WTC11 (cell line): ENCODE measurements at regions not wholly inside any gene's neighbourhood (a gene's known extent, or its start where the extent isn't known, plus 50 kb on each side); places are given as distances from the start of the nearest gene placed in this dataset.

Source experiments
- ATAC-seq: fragments of 200-7000 bp; cut with Tn5 transposase; 2 replicates; pipeline ENCODE4 v1.10.0; 2021; ENCODE audit warnings: mild to moderate bottlenecking, moderate library complexity
- CTCF ChIA-PET: fragments of 300-600 bp; sonication (Branson Sonifier 250); formaldehyde crosslinking; loops from one replicate; lab custom pipeline; 2021; ENCODE audit warnings: antibody characterized with exemption; lab: Charles Lee
- POLR2A ChIA-PET: fragments of 350-600 bp; sonication (Branson Sonifier 250); formaldehyde crosslinking; loops from one replicate; lab custom pipeline; 2021; ENCODE audit warnings: antibody characterized with exemption; lab: Charles Lee
- DNase-seq: peaks from one replicate; pipeline ENCODE4 v3.0.0; 2021; ENCODE audit warnings: low spot score
- H3K27ac Mint-ChIP-seq: 2 replicates; pipeline ENCODE4 v1.8.0; 2021; ENCODE audit warnings: mixed read lengths
- H3K27me3 Mint-ChIP-seq: 2 replicates; pipeline ENCODE4 v1.8.0; 2021; ENCODE audit warnings: low read depth, mild to moderate bottlenecking, moderate library complexity, mixed read lengths
- H3K36me3 Mint-ChIP-seq: 2 replicates; pipeline ENCODE4 v1.8.0; 2021; ENCODE audit warnings: mixed read lengths
- H3K4me1 Mint-ChIP-seq: 2 replicates; pipeline ENCODE4 v1.8.0; 2022; ENCODE audit warnings: mixed read lengths
- H3K4me3 Mint-ChIP-seq: 2 replicates; pipeline ENCODE4 v1.8.0; 2021; ENCODE audit warnings: mild to moderate bottlenecking, moderate library complexity, mixed read lengths
- H3K9me3 Mint-ChIP-seq: 2 replicates; pipeline ENCODE4 v1.8.0; 2021; ENCODE audit warnings: mixed read lengths
- ATF1 ChIP-seq: sonication (generic); formaldehyde crosslinking; IDR thresholded peaks from 2 replicates; pipeline ENCODE4 v1.8.1; 2023; ENCODE audit warnings: mild to moderate bottlenecking, moderate library complexity, missing genetic modification reagents
- ATF2 ChIP-seq: sonication (generic); formaldehyde crosslinking; IDR thresholded peaks from 2 replicates; pipeline ENCODE4 v1.8.1; 2022; ENCODE audit warnings: low read depth, missing genetic modification reagents, borderline replicate concordance
- ATF3 ChIP-seq: sonication (generic); formaldehyde crosslinking; conservative IDR thresholded peaks from 2 replicates; pipeline ENCODE4 v1.8.1; 2022; ENCODE audit warnings: mild to moderate bottlenecking, missing genetic modification reagents
- CTCF ChIP-seq: fragments of 200-600 bp; IDR thresholded peaks from 2 replicates; pipeline ENCODE4 v1.8.0; 2022; ENCODE audit warnings: antibody characterized with exemption
- E2F4 ChIP-seq: sonication (generic); formaldehyde crosslinking; IDR thresholded peaks from 2 replicates; pipeline ENCODE4 v1.8.1; 2022; ENCODE audit warnings: low read depth, mild to moderate bottlenecking, moderate library complexity, missing genetic modification reagents, borderline replicate concordance
- FOXJ3 ChIP-seq: sonication (generic); formaldehyde crosslinking; IDR thresholded peaks from 2 replicates; pipeline ENCODE4 v1.9.0; 2021; ENCODE audit warnings: missing genetic modification reagents, mild to moderate bottlenecking, borderline replicate concordance
- GTF2I ChIP-seq: fragments of 250-450 bp; sonication (Bioruptor Pico); conservative IDR thresholded peaks from 2 replicates; pipeline ENCODE4 v1.4.0; 2021; ENCODE audit warnings: mild to moderate bottlenecking
- IRF1 ChIP-seq: sonication (generic); formaldehyde crosslinking; IDR thresholded peaks from 2 replicates; pipeline ENCODE4 v1.8.0; 2023; ENCODE audit warnings: missing genetic modification reagents
- JAZF1 ChIP-seq: fragments of 250-450 bp; sonication (Bioruptor Pico); IDR thresholded peaks from 2 replicates; pipeline ENCODE4 v1.9.0; 2021; ENCODE audit warnings: moderate library complexity, mild to moderate bottlenecking, inconsistent platforms
- MAX ChIP-seq: sonication (generic); formaldehyde crosslinking; IDR thresholded peaks from 2 replicates; pipeline ENCODE4 v1.8.0; 2022; ENCODE audit warnings: mild to moderate bottlenecking, missing genetic modification reagents
- MLX ChIP-seq: sonication (generic); formaldehyde crosslinking; IDR thresholded peaks from 2 replicates; pipeline ENCODE4 v1.8.1; 2023; ENCODE audit warnings: mild to moderate bottlenecking, missing genetic modification reagents, moderate library complexity
- NFATC4 ChIP-seq: fragments of 250-450 bp; sonication (Bioruptor Pico); IDR thresholded peaks from 2 replicates; pipeline ENCODE4 v1.9.0; 2021; ENCODE audit warnings: mild to moderate bottlenecking
- PRRX2 ChIP-seq: fragments of 250-450 bp; sonication (Bioruptor Pico); IDR thresholded peaks from 2 replicates; pipeline ENCODE4 v1.8.0; 2021; ENCODE audit warnings: mild to moderate bottlenecking
- USF1 ChIP-seq: sonication (generic); formaldehyde crosslinking; IDR thresholded peaks from 2 replicates; pipeline ENCODE4 v1.8.0; 2022; ENCODE audit warnings: mild to moderate bottlenecking, missing genetic modification reagents
- ZNF232 ChIP-seq: sonication (generic); formaldehyde crosslinking; IDR thresholded peaks from 2 replicates; pipeline ENCODE4 v1.8.0; 2022; ENCODE audit warnings: mild to moderate bottlenecking, missing genetic modification reagents
- ZNF281 ChIP-seq: sonication (generic); formaldehyde crosslinking; IDR thresholded peaks from 2 replicates; pipeline ENCODE4 v1.8.0; 2023; ENCODE audit warnings: mild to moderate bottlenecking, missing genetic modification reagents
- ZNF396 ChIP-seq: fragments of 250-450 bp; sonication (Bioruptor Pico); IDR thresholded peaks from 2 replicates; pipeline ENCODE4 v1.8.0; 2021; ENCODE audit warnings: mild to moderate bottlenecking, moderate library complexity, borderline replicate concordance
- ZNF416 ChIP-seq: fragments of 250-450 bp; sonication (Bioruptor Pico); IDR thresholded peaks from 2 replicates; pipeline ENCODE4 v1.9.0; 2021; ENCODE audit warnings: mild to moderate bottlenecking, inconsistent platforms
- ZNF423 ChIP-seq: fragments of 250-450 bp; sonication (Bioruptor Pico); IDR thresholded peaks from 2 replicates; pipeline ENCODE4 v2.1.2; 2022; ENCODE audit warnings: mild to moderate bottlenecking, moderate library complexity
- ZNF671 ChIP-seq: fragments of 250-450 bp; sonication (Bioruptor Pico); IDR thresholded peaks from 2 replicates; pipeline ENCODE4 v1.8.0; 2021; ENCODE audit warnings: mild to moderate bottlenecking

GRCh38 chr3:59480486-59480995, 430.7 kb upstream of the CFAP20DC start:
- ChIA-PET POLR2A (no interaction called here), CTCF (no interaction called here)
- ATAC-seq (no peak), DNase-seq (no peak)
- no peak overlapping the region for H3K27ac Mint-ChIP-seq
- 0 out of 2 replicates have a peak, but pooled peaks cover 1% of the 10 kb centered on the region for H3K9me3 Mint-ChIP-seq
- no peaks in the 10 kb centered on the region for H3K36me3 Mint-ChIP-seq
- H3K27me3 Mint-ChIP-seq = peaks cover 1% of the 10 kb centered on the region
- H3K4me3 Mint-ChIP-seq = no peak overlapping the region
- TF ChIP-seq NFATC4 (CRISPR knock-in tag) (no peak), ZNF232 (no peak), ZNF423 (no peak), GTF2I (CRISPR knock-in tag) (no peak), CTCF (no peak), FOXJ3 (CRISPR knock-in tag) (no peak), USF1 (CRISPR knock-in tag) (no peak), ZNF416 (CRISPR knock-in tag) (no peak), PRRX2 (CRISPR knock-in tag) (no peak), ZNF281 (CRISPR knock-in tag) (no peak)
- peaks cover 5% of the 10 kb centered on the region; the same call in 1 of the 2 replicates for H3K4me1 Mint-ChIP-seq

- ChIA-PET CTCF (no interaction called here), POLR2A (interaction anchor here (0.7 kb wide), 1 partner anchor 122 kb away, joined by 5 read pairs; no protein-coding TSS in a partner anchor)
- no peaks in the 10 kb centered on the region; the same call in 1 of the 2 replicates for H3K27me3 Mint-ChIP-seq
- ATAC-seq = no peak
- TF ChIP-seq MLX (CRISPR knock-in tag) = no peak
- TF ChIP-seq E2F4 (CRISPR knock-in tag) = no peak
- TF ChIP-seq ATF3 (CRISPR knock-in tag) = no peak
- no peak overlapping the region for H3K27ac Mint-ChIP-seq
- 0 out of 2 replicates have a peak, but pooled peaks cover 9% of the 10 kb centered on the region for H3K36me3 Mint-ChIP-seq
- no peak for DNase-seq
- H3K9me3 Mint-ChIP-seq = peaks cover 25% of the 10 kb centered on the region
- H3K4me1 Mint-ChIP-seq = no peaks in the 10 kb centered on the region
- no peak overlapping the region for H3K4me3 Mint-ChIP-seq
Measured at GRCh38 chr3:59473636-59474035, 423.8 kb upstream of the CFAP20DC start.

- DNase-seq (no peak), ATAC-seq (no peak)
- CTCF ChIA-PET = no interaction called here
- Mint-ChIP-seq H3K4me3 (no peak overlapping the region), H3K4me1 (no peaks in the 10 kb centered on the region), H3K9me3 (peaks cover 25% of the 10 kb centered on the region), H3K27me3 (no peaks in the 10 kb centered on the region; the same call in 1 of the 2 replicates), H3K36me3 (0 out of 2 replicates have a peak, but pooled peaks cover 9% of the 10 kb centered on the region), H3K27ac (no peak overlapping the region)
- no peak for TF ChIP-seq ZNF671 (CRISPR knock-in tag)
- no peak for TF ChIP-seq IRF1 (CRISPR knock-in tag)
- no peak for TF ChIP-seq JAZF1
- no peak for TF ChIP-seq MAX (CRISPR knock-in tag)
- TF ChIP-seq PRRX2 (CRISPR knock-in tag) = no peak
- no peak for TF ChIP-seq ZNF396 (CRISPR knock-in tag)
- TF ChIP-seq ATF2 (CRISPR knock-in tag) = no peak
- no peak for TF ChIP-seq ATF1 (CRISPR knock-in tag)
- POLR2A ChIA-PET = no interaction called here
Measured at GRCh38 chr3:59472541-59472940, 422.7 kb upstream of the CFAP20DC start.
